Fibroblast of the conjunctiva (primary cell): ENCODE measurements at regions not wholly inside any gene's neighbourhood (a gene's known extent, or its start where the extent isn't known, plus 50 kb on each side); places are given as distances from the start of the nearest gene placed in this dataset.
"Not testable (repeated sequence)": the region's sequence is repeated elsewhere in the genome, so short reads cannot be mapped to it uniquely, and the experiment has no call there.

Experiments used
- DNase-seq: peaks from one replicate; pipeline ENCODE4 v3.0.0-alpha.2; 2010; ENCODE audit warnings: low read depth

DNA sequence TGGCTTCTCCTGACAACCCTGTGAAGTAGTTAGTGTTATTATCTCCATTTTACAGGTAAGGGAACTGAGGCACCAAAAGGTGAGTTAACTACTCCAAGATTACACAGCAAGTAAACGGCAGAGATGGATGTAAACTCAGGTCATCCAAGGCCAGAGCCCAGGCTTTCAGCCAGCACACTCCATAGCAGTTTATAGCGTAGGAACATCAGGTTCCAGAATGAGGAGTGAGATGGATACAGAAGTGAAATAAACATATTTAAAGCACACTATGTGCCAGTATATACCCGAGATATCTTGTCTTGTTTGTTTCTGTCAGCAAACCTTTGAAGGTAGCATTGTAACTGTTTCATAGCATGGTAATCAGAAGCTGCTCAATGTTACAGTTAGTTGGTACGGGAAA is 279.0 kb downstream of the OXSM start:
- no peak for DNase-seq

- no peak for DNase-seq
Observed at GRCh38 chr3:26070854-26071253, 281.0 kb downstream of the OXSM start.

- no peak for DNase-seq
Observed at GRCh38 chr3:26074080-26074479, 284.2 kb downstream of the OXSM start.

- DNase-seq, result no peak
Observed at GRCh38 chr3:26078539-26078938, 288.6 kb downstream of the OXSM start.

GRCh38 chr3:26081166-26081565 is 291.3 kb downstream of the OXSM start:
- DNase-seq, result no peak

- DNase-seq, result no peak
Observed at GRCh38 chr3:26081806-26082205, 291.9 kb downstream of the OXSM start.

DNA sequence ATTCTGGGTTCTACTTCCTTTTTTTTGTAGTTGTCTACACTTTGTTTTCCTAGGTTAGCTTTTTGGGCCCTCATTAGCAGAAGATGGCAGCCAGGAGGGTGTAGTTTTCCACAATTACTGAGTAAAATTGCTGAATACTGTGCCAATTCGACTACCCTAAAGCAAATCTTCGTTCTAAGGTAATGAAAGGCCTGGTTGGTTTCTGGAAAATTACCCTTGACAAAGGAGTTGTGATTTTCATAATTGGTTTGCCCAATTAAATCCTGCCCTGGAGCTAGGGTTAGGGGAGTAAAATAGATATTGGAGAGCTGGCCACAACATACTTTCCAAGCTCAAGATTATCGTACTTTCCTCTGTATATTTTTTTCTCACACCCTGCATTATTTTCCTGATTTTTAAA is 293.0 kb downstream of the OXSM start:
- no peak for DNase-seq

DNA sequence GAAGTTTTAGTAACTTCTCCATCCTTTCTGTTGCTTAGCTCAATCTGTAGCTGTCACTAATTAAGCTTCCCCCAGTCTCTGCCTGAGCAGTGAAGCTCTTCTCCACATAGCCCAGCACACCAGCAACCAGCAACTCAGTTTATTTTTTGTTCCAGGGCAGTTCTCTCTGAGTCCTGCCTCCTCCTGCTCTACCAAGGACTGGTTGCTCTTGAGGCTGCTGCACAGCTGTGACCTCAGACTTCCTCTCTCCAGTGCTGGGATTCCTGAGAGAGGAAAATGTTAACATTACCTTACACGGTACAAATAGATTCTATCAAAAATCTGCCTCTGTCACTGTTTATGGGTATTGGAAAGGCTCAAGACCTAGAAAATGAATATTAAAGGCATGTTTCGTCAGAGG is 294.7 kb downstream of the OXSM start:
- DNase-seq, result no peak

DNA sequence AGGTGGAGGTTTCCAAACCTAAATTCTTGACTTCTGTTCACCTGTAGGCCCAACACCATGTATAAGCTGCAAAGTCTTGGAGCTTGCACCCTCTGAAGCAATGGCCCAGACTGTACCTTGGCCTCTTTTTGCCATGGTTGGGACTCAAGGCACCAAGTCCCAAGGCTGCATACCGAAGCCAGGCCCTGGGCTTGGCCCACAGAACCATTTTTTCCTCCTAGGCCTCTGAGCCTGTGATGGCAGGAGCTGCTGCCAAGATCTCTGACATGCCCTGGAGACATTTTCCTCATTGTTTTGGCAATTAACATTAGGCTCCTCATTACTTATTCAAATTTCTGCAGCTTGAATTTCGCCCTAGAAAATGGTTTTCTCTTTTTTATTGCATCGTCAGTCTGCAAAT is 297.9 kb downstream of the OXSM start:
- no peak for DNase-seq

- no peak for DNase-seq
Observed at GRCh38 chr3:26089249-26089648, 299.4 kb downstream of the OXSM start.

DNA sequence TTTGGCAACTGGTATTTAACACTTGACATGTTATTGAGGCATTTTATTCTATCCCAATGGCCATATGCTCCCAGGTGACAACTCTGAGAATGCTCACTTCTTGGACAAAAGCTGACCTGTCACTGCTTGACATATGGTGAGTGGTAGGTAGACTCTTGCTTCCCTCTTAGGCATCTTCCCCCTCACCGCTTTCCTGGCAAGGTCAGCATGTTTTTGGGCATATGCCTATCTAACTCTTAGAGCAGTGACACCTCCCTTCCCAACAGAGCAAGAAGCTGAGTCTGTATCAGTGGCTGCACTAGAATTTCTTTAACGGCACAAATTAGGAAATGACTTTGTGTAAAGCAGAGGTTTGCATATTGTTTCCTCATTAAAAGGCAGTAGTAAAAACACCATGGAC is 300.7 kb downstream of the OXSM start:
- DNase-seq, result no peak

- no peak for DNase-seq
Observed at GRCh38 chr3:26091096-26091495, 301.2 kb downstream of the OXSM start.

DNA sequence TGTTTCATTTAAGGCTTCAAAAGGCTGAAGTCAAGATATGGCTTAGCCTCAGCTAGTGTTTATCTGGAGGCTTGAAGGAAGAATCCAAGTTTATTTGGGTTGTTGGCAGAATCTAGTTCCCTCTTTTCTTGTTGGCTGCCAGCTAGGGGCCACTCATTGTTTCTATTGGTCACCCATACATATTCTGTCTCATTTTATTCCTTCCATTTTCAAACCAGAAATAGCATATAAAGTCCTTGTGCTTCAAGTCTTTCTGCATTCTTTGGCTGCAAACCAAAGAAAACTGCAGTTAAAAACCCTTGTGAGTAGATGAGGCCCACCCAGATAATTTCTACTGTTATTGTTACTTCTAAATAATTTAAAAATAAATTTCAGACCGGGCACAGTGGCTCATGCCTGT is 301.7 kb downstream of the OXSM start:
- no peak for DNase-seq

DNA sequence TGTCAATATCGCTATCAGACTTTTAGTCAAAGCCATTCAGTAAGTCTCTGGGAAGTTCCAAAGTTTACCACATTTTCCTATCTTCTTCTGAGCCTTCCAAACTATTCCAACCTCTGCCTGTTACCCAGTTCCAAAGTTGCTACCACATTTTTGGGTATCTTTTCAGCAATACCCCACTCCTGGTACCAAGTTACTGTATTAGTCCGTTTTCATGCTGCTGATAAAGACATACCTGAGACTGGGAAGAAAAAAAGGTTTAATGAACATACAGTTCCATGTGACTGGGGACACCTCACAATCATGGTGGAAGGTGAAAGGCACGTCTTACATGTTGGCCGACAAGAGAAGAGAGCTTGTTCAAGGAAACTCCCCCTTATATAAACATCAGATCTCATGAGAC is 307.2 kb downstream of the OXSM start:
- DNase-seq, result not testable (repeated sequence)

DNA sequence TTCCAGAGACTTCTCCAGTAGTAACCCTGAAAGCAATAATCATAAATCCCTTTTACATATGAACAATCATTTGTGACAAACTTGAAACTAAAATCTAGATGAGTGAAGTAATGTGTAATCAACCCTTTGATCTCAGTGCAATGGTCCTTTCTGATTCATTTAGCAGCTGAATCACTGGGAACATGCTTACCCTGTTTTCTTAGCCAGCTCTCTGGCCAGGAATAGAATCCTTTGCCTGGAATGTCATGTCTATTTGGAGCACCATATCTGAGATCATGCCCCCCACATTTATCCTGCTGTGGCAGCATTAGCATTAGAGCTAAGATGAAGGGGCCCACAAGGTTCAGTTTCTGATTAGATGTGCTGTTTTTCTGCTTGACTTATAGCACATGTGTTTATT is 309.8 kb downstream of the OXSM start:
- DNase-seq, result no peak

DNA sequence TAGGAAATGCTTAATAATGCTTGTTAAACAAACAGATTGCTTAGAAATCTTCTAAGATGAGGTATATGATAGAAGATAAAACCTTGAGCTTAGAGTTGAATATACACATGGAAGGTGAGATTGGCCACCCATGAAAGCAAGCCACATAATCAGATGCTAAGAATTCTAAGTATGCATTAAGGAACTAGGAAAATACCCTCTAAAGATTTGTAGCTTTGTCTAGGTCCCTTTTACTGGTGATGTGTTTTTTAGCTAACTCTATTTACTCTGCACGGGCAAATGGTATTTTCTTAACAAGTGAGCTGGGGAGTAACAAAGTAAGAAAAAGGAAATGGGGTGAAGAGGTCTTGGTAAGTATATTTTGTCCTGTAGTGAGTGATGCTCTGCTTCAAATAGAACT is 310.3 kb downstream of the OXSM start:
- DNase-seq, result no peak

GRCh38 chr3:26102376-26102775 is 312.5 kb downstream of the OXSM start:
- no peak for DNase-seq

DNA sequence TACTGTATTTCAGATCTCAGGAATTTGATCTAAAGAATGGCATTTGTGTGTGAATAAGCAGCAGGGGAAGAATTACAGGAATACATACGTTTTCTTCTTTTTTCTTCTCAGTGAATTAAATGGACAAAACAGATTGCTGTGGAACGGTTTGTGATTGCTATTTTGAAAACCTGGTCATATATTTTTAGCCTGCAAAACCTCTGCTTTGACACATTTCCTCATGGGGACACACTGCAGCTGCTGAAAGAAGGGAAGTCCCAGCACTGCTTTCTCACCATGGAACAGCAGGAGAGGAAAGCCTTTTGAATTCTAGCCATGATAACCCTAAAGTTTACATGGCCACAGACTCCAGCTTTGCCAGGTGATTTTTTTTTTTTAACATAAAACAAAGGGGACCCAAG is 315.0 kb downstream of the OXSM start:
- no peak for DNase-seq

GRCh38 chr3:26105261-26105660 is 315.4 kb downstream of the OXSM start:
- no peak for DNase-seq

DNA sequence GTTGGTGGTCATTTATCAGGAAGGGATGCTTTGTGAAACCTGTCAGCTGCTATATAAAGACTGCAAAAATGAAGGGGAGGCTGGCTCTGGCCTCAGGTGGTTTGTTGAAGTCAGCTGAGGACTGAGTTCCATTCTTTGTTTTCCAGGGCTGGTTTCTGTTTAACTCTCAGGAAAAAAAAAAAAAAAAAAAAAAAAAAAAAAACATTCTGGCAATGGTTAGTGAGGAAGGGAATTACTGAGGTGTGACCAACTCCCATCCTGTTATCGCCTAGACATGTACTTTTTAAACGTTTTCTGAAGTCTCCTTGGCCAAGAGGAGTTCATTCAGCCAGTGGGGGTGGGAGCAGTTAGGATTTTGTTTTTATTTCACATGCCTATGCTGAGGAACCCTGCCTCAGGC is 316.3 kb downstream of the OXSM start:
- DNase-seq, result no peak

DNA sequence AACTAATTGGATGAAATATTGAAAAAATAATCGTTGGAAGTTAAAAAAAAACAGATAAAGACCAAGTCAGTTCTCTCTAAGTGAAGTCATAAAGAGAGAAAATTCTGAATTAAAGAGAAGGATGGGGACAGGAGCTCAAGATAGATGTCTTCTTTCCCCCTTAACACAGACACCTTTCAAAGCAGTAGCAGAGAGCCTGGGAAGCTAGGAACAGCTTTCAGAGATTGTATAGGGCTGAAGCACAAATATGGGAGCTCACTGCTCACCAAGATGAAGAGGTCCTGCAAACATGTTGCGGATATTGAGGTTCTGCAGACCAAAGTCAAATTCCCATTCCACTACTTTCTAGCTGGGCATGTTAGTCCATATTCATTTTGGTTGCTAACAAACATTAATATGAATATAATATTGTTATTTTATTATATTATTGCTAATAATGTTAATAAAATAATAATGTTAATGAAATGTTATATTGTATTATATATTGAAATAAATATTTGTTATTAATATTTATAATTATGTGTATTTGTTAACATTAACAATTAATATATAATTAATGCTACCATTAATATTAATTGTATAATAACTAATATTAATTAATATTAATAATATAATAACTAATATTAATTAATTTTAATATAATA is 319.1 kb downstream of the OXSM start:
- DNase-seq, result no peak

- DNase-seq, result no peak
Observed at GRCh38 chr3:26114851-26115250, 325.0 kb downstream of the OXSM start.

- no peak for DNase-seq
Observed at GRCh38 chr3:26118165-26118564, 328.3 kb downstream of the OXSM start.

DNA sequence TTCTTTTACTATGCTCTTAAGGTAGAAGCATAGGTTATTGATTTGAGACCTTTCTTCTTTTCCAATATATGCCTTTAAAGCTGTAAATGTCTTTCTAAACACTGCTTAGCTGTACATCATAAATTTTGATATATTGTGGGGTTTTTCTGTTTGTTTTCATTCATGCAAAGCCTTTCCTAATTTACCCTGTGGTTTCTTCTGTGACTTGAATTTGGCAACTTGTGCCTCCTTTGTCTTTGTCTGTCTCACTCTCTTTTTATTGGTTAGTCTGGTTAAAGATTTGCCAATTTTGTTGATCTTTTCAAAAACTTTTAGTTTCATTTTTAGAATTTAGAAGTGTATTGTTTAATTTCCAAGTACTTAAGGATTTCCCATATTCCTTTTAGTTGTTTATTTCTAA is 343.1 kb downstream of the OXSM start:
- DNase-seq, result no peak

DNA sequence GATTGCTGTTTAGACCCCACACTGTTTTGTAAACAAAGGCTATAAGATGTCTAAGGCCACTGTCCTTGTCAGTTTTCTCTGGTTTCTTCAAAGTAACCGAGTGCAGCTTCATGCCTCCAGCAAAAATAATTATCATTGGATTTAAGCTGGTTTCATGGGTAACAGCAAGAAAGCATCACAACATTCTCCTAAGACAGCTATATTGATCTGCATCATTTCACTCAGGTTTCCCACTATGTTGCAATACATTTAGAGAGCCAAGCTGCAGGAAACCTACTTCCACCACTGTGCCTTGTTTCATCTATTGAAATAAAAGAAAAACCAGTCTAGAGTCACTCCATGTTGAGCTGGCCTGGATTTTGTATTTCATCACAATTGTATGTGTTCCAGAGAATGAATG is 351.4 kb downstream of the OXSM start:
- no peak for DNase-seq
